DMS79 (cell line): ENCODE measurements at regions not wholly inside any gene's neighbourhood (a gene's known extent, or its start where the extent isn't known, plus 50 kb on each side); places are given as distances from the start of the nearest gene placed in this dataset.
"Not testable (repeated sequence)": the region's sequence is repeated elsewhere in the genome, so short reads cannot be mapped to it uniquely, and the experiment has no call there.

ENCODE experiments used
- DNase-seq: peaks from one replicate; lab custom pipeline; 2025; lab: John Stamatoyannopoulos, UW

DNA sequence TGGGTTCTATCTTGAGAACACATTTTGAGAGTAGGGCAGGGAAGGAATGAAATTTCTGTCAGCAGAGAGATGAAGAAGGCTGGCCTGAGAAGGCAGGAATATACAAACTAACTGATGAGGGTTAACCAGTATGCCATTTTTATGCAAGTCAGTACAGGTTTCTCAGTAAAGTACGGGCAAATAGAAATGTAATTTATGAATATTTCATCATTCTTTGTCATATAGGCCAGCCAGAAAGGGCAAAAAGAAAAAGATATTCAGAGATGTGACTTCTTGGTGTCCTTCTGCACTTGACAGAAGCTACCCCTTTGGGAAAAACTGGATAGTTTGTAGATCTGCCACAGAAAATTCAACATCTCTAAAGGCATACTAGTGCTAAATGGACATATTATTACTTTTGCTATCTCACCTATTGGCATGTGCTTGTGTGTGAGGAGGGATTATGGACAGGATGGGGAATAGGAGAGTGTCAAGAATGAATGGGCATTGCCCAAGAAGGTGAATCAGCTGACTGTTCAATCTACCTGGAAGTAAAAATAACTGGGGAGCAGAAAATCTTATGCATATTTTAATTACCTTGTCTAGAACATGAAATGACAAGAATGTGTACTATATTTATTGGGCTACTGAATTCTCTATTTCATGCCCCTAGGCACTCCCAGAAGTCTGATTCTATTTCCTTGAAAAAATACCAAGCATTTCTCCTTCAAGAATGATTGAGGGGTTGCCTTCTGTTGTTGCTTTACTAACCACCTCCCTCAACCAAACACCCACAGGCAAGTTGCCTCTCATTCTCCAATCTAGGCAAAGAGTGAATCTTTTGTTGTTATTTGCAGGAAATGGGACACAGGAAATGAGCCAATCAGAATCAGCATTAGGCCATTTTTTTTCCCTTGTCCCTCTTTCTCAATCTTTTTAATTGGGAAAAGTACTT is 175.1 kb upstream of the SLC38A2 start:
- no peak for DNase-seq

- DNase-seq: no peak
These were observed 174.2 kb upstream of the SLC38A2 start for GRCh38 chr12:46546634-46547273.

DNA sequence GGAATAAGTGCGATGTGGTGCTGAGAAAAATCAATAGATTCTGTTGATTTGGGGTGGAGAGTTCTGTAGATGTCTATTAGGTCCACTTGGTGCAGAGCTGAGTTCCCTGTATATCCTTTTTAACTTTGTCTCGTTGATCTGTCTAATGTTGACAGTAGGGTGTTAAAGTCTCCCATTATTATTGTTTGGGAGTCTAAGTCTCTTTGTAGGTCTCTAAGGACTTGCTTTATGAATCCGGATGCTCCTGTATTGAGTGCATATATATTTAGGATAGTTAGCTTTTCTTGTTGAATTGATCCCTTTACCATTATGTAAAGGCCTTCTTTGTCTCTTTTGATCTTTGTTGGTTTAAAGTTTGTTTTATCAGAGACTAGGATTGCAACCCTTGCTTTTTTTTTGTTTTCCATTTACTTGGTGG is 170.8 kb upstream of the SLC38A2 start:
- DNase-seq: not testable (repeated sequence)

DNA sequence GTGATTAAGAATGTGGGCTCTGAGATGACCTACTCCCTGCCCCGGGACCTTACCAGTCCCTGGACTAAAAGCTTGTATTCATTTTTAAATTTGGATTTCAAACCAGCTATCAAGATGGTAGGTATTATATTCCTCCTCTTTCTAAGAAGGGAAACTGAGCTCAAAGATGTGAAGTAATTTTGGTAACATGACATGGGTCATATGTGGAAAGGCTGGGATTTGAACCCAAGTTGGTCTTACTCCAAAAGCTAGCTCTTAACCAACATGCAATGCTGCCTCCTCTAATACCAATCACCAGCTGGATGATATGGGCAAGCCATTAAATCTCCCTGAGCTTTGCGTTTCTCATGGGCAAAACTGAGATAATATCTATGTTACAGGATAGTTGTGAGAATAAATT is 166.4 kb upstream of the SLC38A2 start:
- no peak for DNase-seq

DNA sequence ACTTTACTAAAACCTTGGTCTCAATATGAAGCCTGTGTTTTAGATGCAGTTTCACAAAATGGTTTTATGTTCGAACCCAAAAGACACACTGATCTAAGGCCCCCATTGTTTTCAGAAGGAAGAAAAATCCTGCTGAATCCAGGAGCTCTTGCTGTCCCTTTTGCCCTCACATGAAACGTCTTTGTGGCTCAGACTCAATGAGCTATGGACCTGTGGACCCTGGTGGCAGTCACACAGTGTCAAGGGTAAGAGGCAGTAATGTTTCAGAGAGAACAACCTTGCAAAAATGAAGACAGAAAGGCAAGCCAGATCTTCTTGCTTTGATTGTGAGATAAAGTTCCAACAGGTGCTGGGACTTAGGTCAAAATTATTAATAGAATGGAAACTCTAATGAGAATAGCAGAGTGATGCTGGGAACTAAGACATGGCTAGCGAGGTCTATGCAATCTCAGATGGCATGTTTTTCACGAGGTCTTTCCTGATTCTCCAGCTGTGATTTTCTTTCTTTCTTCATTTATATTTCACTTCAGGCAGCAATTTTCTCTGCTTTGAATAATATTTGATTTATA is 164.9 kb upstream of the SLC38A2 start:
- DNase-seq: no peak

DNA sequence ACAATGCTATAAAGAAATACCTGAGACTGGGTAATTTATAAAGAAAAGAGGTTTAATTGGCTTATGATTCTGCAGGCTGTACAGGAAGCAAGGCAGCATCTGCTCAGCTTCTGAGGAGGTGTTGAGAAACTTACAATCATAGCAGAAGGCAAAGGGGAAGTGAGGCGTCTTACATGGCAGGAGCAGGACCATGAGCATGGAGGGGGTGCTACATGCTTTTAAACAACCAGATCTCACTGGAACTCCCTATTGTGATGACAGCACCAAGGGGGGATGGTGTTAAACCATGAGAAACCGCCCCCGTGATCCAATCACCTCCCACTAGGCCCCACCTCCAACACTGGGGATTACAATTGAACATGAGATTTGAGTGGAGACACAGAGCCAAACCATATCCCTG is 163.7 kb upstream of the SLC38A2 start:
- DNase-seq: not testable (repeated sequence)

DNA sequence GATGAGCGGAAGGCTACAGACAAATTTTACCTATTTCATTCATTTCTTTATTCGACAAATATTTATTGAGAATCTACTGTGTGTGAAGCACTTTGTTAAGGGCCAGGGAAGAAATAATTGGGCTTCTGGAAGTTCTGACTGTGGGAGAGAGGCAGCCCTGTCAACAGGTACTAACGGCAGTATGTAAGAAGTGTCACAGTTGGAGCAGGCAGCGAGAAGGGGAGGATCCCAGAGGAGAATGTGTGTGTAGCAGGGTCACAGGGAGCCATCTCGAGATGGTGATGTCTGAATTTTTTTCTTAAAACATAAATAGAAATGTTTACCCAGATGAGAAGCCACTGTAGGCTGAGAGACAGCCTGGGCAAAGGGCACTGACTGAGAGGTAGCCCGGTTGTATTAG is 163.3 kb upstream of the SLC38A2 start:
- no peak for DNase-seq

DNA sequence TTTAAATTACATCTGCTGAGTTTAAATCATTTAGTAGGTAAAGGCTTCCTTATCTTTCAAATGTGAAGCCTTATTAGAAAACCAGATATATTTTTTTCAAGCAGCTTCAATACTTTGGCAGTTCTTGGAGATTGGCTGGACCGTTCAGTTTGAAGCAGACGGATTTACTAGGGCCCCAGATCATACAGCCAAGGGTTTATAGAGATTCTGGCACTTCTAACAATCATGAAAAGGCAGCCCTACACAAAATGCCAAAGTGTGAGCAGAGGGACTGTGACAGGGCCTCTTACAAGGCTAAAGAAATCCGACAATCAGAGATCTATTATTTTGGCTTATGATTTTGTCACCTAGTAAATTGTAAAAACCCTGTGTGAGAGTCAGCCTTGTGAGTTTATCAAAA is 162.8 kb upstream of the SLC38A2 start:
- DNase-seq: no peak

DNA sequence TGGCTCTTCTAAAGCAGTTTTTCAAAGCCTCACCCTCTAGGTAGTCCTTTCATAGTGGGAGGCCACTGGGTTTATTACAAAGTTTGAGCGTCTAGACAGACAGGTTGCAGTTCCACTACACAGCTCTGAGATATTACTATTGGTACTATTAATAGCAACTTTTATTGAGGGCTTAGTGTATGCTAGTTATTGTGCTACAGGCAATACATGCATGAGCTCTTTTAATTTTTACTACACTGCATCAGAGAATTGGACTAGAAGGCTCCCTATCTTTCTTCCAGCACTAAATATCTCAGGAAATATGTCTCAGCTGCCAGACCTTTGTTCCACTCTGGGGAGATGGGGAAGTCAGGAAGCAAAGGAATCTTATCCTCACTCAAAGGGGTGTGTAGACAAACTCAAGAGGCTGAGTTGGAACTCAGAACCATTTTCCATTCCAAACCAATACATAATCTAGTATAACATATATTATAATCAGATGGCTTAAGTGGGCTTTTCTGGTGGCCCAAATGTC is 161.8 kb upstream of the SLC38A2 start:
- DNase-seq: no peak

DNA sequence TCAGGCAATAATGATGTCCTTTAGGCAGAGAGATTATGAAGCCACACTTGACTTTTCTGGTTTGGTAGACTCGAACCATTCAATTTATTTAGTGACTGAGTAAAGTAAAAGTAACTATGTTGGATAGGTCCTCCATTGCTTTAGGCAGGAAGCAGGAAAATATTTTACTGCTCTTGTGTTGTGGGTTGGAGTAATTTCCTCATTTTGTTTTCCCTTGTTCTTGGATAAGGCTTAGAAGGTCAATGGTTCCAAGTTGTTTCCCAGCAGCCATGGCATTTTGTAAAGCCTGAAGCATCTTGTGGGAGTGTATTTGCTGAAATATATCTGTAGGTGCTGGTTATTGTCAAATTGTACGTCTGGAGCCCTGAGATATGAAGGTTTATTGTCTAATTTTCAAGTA is 161.2 kb upstream of the SLC38A2 start:
- no peak for DNase-seq

- DNase-seq: no peak
These were observed 159.2 kb upstream of the SLC38A2 start for GRCh38 chr12:46531804-46532203.

DNA sequence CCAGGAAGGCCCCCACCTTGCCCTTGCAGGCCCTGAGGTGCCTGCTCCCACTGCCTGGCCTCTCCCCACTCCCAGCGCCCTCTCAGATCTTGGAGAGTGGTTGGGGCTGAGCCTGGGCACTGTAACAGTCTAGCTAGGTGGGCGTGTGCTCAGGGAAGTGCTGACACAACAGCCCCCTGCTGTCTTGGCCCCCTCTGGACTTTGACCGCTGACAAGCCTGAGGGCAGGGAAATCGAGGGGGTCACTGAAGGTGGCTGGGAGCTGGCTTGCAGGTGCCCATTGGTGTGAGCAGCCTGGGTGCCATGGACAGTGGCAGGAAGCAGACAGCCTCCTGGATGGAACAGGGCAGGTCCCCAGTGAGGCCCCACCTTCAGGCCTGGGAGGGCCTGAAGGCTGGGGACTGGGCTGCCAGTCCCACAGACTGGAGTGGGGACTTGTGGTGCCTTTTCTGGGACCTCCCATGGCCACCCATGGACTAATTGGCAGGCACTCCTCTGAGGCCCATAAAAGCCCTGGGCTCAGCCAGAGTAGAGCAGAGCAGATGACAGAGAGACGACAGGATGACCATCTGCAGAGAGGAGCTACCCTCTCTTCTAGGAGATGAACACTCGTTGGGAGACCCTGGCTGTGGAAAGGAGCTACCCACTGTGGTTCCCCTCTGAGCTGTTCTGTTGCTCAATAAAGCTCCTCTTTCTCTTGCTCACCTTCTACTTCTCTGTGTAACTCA is 158.6 kb upstream of the SLC38A2 start:
- no peak for DNase-seq

- no peak for DNase-seq
These were observed 157.9 kb upstream of the SLC38A2 start for GRCh38 chr12:46530373-46531056.

DNA sequence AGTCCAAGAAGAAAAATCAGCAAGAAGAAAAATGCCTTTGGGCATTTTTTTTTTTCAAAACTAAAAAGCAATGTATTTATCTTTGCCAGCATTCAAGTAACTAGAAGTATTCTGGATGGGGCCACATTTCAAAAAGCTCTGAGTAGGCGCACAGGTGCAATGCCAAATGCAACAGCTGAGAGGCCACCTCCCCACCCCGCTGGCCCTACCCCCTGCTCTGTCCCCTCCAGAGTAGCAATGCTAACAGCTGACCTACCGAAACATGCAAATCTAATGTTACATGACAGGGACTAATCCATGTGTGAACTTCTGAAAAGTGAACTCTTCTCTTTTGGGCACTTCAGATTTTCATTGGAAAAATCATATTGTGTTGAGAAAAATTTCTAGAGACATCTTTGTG is 153.7 kb upstream of the SLC38A2 start:
- DNase-seq: no peak

- DNase-seq: no peak
These were observed 152.2 kb upstream of the SLC38A2 start for GRCh38 chr12:46524778-46525177.

DNA sequence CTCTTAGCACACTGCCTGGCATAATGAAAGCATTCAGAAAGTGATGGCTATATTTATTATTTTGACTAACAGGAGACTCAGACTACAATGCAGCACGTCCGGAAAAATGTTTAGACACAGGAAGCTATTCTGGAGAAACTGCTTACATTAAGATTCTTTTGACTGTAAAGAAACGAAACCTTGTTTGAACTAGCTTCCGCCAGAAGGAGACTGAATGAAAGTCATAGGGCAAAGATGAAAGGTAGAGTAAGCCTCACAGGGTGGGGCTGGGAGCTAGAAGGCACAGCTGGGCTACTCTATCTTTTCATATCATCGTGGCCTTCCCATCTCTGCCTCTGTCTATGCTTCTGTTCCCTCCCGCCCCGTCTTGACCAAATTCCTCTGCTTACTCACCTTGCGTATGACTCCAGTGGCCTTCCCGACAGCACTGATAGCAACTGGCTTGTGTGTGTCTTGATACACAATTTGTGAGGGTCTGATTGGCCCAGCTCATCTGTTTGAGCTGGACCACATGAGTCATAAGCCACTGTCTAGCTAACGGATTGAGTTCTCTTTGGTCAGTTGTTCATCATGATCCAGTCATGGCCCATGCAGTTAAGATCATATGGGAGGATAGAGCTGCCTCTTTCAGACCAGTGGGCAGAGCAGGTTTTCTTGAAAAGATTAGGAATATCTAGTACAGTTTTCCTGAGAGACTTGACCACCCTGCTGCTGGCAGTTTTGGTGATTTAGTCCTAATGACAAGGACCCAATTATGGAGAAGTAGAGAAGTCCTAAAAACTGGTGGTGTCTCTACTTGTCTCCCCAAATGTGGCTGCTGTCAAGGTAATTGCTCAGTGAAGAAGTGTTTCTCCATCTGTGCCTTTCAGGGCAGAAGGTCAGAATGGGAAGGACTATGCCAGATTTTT is 151.5 kb upstream of the SLC38A2 start:
- DNase-seq: no peak

GRCh38 chr12:46523446-46523845 is 150.9 kb upstream of the SLC38A2 start:
- DNase-seq: no peak

DNA sequence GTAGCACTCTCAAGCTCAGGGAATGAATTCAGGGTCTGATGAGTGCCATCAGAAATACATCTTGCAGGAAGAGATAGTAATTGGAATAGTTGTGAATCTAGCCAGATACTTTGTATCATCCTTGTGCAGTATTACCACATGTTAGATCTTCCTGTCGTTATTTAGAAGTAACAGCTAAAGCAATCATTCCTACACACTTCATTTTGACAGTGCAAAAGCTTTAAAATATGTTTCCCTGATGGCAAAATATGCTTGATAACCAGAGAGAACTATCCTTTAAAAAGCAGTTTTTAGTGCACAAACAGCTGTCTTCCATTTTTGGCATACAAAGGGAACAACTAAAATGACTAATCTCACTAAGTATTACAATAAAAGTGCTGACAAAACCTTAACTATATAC is 149.5 kb upstream of the SLC38A2 start:
- no peak for DNase-seq

GRCh38 chr12:46521145-46521544 is 148.6 kb upstream of the SLC38A2 start:
- no peak for DNase-seq

DNA sequence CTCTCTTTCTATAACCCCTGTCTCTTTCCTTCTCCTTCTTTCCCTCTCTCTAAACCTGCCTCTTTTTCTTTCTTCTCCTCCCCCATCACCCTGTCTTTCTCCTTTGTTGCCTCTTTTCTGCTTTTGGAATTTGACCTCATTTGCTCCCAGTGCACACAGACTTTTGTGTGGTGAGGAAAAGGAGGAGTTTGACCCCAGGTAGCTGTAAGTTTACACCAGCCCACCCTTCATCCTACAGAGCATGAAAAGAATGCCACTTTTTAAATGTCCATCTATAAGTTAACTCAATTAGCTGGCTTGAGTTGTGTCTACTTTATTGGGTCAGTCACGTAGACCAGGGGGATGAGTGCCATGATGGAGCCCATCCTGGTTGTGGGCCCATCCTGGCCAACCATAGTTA is 146.8 kb upstream of the SLC38A2 start:
- no peak for DNase-seq

GRCh38 chr12:46518729-46519128 is 146.2 kb upstream of the SLC38A2 start:
- DNase-seq: no peak
